ENCODE measurements at regions not wholly inside any gene's neighbourhood (a gene's known extent, or its start where the extent isn't known, plus 50 kb on each side); places are given as distances from the start of the nearest gene placed in this dataset.

GRCh38 chr4:140268186-140268841 is 105.1 kb upstream of the SCOC start:
- no peaks in the 10 kb centered on the region for H3K4me1 ChIP-seq (ENCODE audit: control insufficient read depth in 1 of 2, low read depth in 2 of 2)
- H3K27ac ChIP-seq = no peak overlapping the region
- TF ChIP-seq, protein P1, sequence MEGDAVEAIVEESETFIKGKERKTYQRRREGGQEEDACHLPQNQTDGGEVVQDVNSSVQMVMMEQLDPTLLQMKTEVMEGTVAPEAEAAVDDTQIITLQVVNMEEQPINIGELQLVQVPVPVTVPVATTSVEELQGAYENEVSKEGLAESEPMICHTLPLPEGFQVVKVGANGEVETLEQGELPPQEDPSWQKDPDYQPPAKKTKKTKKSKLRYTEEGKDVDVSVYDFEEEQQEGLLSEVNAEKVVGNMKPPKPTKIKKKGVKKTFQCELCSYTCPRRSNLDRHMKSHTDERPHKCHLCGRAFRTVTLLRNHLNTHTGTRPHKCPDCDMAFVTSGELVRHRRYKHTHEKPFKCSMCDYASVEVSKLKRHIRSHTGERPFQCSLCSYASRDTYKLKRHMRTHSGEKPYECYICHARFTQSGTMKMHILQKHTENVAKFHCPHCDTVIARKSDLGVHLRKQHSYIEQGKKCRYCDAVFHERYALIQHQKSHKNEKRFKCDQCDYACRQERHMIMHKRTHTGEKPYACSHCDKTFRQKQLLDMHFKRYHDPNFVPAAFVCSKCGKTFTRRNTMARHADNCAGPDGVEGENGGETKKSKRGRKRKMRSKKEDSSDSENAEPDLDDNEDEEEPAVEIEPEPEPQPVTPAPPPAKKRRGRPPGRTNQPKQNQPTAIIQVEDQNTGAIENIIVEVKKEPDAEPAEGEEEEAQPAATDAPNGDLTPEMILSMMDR (IDR thresholded peaks at IDR 0.05) = no peak
- H3K9me3 ChIP-seq = no peaks in the 10 kb centered on the region
- no peaks in the 10 kb centered on the region for H3K36me3 ChIP-seq
- DNase-seq (ENCODE audit: low spot score) = no peak
- no peak for ATAC-seq (ENCODE audit: insufficient number of reproducible peaks, low FRiP score, low read depth)
- no peaks in the 10 kb centered on the region for H3K27me3 ChIP-seq (replicated peaks; ENCODE audit: insufficient read depth)
- no peak overlapping the region for H3K4me3 ChIP-seq

- H3K9me3 ChIP-seq = no peaks in the 10 kb centered on the region
- ATAC-seq (ENCODE audit: insufficient number of reproducible peaks, low FRiP score, low read depth) = no peak
- H3K36me3 ChIP-seq = no peaks in the 10 kb centered on the region
- no peaks in the 10 kb centered on the region for H3K27me3 ChIP-seq (replicated peaks; ENCODE audit: insufficient read depth)
- no peaks in the 10 kb centered on the region for H3K4me1 ChIP-seq (ENCODE audit: control insufficient read depth in 1 of 2, low read depth in 2 of 2)
- no peak overlapping the region for H3K27ac ChIP-seq
- no peak overlapping the region for H3K4me3 ChIP-seq
- TF ChIP-seq, protein P1 (IDR thresholded peaks at IDR 0.05) = no peak
- no peak for DNase-seq (ENCODE audit: low spot score)
Observed at GRCh38 chr4:140267576-140267975, 105.9 kb upstream of the SCOC start.

GRCh38 chr4:140266958-140267568 is 106.4 kb upstream of the SCOC start:
- Histone ChIP-seq H3K4me1 (ENCODE audit: control insufficient read depth in 1 of 2, low read depth in 2 of 2) (no peaks in the 10 kb centered on the region), H3K27ac (no peak overlapping the region), H3K27me3 (replicated peaks; ENCODE audit: insufficient read depth) (no peaks in the 10 kb centered on the region), H3K4me3 (no peak overlapping the region), H3K36me3 (no peaks in the 10 kb centered on the region), H3K9me3 (no peaks in the 10 kb centered on the region)
- TF ChIP-seq, protein P1 (IDR thresholded peaks at IDR 0.05) = no peak
- ATAC-seq (ENCODE audit: insufficient number of reproducible peaks, low FRiP score, low read depth) = no peak
- no peak for DNase-seq (ENCODE audit: low spot score)

DNA sequence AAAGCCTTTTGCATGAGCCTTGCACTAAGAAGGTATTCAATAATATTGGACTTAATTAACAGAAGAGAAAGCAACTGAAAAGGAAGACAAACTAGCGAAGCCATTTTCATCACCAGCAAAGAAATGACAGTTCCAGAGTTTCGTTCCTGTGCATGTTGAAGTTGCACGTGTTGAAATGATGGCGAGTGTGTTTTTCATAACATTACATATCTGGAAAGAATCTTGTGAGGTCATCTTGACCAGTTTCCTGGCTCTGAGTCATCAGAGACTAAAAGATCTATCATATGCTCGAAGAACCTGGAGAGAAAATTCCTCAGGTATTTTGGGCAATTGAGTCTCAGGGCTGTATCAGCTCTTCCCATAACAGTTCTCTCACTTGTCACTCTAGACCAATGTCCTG is 106.2 kb upstream of the MAML3 start:
- no peak overlapping the region for H3K27ac ChIP-seq
- ATAC-seq (ENCODE audit: insufficient number of reproducible peaks, low FRiP score, low read depth) (no peak), DNase-seq (ENCODE audit: low spot score) (no peak)
- H3K4me1 ChIP-seq (ENCODE audit: control insufficient read depth in 1 of 2, low read depth in 2 of 2) = peaks cover 0 to 3% of the 10 kb centered on the region in 2 donors
- no peaks in the 10 kb centered on the region for H3K27me3 ChIP-seq (replicated peaks; ENCODE audit: insufficient read depth)
- no peaks in the 10 kb centered on the region for H3K9me3 ChIP-seq
- TF ChIP-seq, protein P1 (IDR thresholded peaks at IDR 0.05) = no peak
- H3K36me3 ChIP-seq = no peaks in the 10 kb centered on the region
- no peak overlapping the region for H3K4me3 ChIP-seq

DNA sequence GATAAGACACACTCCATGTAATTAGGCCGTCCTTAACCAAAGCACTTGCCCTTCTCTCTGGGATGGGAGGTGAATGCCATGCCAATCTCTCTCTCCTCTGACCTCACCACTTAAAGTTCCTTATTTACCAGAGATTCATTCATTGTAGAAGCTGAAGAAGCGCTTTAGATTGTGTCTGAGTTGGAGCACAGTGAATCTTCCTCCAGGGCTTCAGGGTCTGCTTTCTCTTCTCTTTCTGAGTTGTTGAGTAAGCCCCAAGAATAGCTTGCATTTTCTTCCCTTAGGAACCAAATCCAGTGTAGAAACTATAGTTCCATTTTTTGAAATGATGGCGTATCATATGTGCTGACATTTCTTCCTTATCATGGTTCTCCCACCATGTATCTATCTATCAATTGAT is 104.5 kb upstream of the MAML3 start:
- no peaks in the 10 kb centered on the region for H3K36me3 ChIP-seq
- TF ChIP-seq, protein P1 (IDR thresholded peaks at IDR 0.05) = no peak
- no peak overlapping the region for H3K27ac ChIP-seq
- ATAC-seq (ENCODE audit: insufficient number of reproducible peaks, low FRiP score, low read depth) (no peak), DNase-seq (ENCODE audit: low spot score) (no peak)
- no peaks in the 10 kb centered on the region for H3K9me3 ChIP-seq
- peaks cover 0 to 5% of the 10 kb centered on the region in 2 donors for H3K4me1 ChIP-seq (ENCODE audit: control insufficient read depth in 1 of 2, low read depth in 2 of 2)
- H3K4me3 ChIP-seq = no peak overlapping the region
- H3K27me3 ChIP-seq (replicated peaks; ENCODE audit: insufficient read depth) = no peaks in the 10 kb centered on the region
